ENCODE measurements at regions not wholly inside any gene's neighbourhood (a gene's known extent, or its start where the extent isn't known, plus 50 kb on each side); places are given as distances from the start of the nearest gene placed in this dataset.
A peak's percentile ranks its signal among the peaks of the same experiment; 100 is the strongest.

DNA sequence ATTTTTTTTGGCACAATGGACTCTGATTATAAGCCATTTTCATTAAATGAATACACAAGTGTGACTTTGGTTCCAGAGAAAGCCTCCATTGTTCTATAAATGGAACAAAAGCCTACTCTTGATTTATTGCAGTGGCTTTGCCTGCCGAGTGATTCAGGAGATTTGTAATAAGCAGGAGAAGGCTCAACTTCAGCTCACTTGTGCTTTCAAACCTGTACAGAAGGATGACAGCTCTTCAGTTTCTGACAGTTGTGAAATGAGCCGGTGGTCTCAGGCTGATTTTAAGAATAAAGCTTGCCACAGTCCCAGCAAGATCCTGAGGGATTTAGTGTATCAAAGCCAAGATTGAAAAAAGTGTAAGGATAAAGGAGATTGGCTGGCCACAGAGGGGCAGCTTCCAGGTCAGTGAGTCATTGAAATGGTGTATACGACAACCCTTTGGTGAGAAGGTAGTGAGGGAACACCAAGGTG is 438.8 kb upstream of the TGFBR2 start:
- DNase-seq (ENCODE audit: low spot score) = no peak

- no peak for DNase-seq (ENCODE audit: low spot score)
Measured at GRCh38 chr3:30169487-30169886, 436.9 kb upstream of the TGFBR2 start.

DNA sequence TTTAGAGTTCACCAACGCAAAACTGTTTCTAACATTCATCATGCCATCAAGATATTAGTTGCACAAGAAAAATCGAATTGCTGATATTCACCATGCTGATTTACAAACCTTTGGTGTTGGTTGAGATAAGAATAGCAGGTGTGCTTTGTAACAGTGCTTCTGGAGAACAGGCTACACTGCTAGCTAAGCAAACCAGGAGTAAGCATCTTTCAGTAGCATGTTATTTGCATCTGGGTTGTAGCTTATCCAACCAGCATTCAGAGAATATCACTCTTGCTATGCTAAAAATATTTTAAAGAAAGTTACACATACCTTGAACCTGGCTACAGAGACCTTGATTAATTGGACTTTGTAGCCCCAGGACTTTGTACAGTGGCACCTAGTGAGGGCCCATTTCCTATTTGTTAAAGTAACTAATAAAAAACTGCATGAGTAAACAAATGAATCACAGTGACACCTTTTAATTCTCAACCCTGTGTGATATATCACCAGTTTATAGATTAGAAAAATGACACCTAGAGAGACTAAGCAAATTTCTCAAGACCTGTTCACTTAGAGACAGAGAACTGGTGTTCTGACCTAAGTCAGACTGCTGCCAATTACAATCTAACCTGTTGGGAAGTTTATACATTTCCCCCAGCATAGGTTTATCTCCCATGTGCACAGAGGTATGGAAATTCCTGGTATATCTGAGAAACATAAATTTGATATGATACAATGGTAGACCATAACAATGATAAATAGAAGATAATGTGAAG is 435.5 kb upstream of the TGFBR2 start:
- no peak for DNase-seq (ENCODE audit: low spot score)

DNA sequence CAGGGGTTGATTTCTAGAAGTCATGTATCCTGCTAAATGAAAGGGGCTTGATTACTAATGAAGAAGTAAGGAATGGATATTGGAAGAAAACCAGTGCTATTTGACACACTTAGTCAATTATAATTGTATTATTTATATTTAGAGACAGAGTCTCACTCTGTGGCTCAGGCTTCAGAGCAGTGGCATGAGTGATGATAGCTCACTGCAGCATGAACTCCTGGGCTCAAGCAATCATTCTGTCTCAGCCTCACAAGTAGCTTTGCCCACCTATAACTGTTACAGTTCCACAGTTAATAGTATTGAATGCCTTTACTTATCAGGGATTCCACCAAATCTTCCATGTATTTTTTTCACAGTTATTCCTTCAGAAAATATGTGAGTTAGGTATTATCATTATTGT is 432.0 kb upstream of the TGFBR2 start:
- DNase-seq (ENCODE audit: low spot score) = no peak

- DNase-seq (ENCODE audit: low spot score) = peak; percentile 51
Measured at GRCh38 chr3:30180310-30181177, 425.9 kb upstream of the TGFBR2 start.

GRCh38 chr3:30181178-30181465 is 425.3 kb upstream of the TGFBR2 start:
- no peak for DNase-seq (ENCODE audit: low spot score)

DNA sequence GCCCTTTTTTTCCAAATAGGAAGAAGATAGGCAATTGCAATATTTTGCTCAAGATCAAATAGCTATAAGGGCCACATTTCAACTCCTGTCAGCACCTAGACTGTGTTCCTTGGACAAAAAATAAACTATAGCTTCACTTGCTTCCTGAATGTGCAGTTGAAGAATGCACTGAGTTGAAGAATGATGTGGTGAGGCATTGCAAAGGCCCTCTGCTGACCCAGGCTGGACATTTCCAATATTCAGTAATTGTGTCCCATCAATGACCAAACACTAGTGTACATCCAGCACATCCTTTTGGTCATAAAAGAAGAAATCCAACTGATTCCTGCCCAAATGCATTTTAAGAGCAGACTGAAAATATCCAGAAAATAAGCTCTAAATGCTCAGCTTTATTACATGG is 424.8 kb upstream of the TGFBR2 start:
- DNase-seq (ENCODE audit: low spot score) = no peak

DNA sequence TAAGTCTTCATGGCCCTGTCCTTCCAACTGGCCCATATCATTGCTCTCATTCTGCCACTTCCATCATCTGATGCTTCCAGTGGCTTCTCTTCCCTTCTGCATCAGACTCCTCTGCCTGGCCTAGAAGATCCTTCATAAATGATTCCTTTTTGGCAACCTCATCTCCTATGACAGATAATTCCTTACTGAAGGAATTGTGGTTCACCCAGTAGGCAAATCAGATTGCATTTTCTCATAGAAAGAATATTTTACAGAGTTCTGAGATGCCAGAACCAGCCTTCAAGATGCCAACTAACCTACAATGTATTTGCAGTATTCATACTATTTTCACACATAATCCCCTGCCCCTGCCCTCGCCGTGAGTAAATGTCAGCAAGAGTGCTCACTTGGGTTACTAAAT is 423.0 kb upstream of the TGFBR2 start:
- DNase-seq (ENCODE audit: low spot score) = no peak

- no peak for DNase-seq (ENCODE audit: low spot score)
Measured at GRCh38 chr3:30184091-30184810, 422.1 kb upstream of the TGFBR2 start.

DNA sequence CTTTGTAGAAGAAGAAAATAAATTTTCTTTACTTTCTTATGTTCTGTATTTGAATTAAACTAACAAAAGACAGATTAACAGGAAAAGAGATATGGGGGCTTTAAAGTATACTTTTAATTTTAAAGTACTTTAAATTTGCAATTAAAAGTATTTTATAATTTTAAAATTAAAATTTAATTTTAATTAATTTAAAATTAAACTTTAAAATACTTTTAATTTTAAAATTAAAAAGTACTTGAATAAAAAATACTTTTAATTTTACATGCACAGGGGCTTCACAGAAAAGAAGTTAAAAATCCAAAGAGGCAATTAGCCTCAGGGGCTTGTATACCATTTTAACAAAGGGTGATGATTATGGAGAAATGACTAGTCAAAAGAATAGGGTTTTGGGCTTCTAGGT is 420.5 kb upstream of the TGFBR2 start:
- no peak for DNase-seq (ENCODE audit: low spot score)

DNA sequence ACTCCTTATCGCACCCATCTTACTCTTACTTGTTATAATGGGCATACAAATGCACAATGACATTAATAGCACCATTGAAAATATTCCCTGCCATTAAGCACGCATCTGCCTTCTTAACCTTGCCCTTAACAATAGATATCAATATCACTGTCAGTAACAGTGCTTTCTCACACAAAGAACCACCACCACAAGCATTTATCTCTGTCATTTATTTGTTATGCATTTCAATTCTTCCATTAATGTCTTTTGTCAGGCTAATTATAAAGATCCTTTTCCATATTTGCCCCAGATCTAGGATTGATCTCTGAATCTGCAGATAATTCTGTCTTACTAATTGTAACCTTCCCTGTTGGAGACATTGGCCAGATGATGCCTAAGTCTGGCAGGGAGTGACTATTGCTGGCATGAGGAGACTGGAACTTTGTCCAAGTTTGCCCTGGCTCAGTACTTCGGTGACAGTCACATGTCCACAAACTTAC is 419.6 kb upstream of the TGFBR2 start:
- no peak for DNase-seq (ENCODE audit: low spot score)

DNA sequence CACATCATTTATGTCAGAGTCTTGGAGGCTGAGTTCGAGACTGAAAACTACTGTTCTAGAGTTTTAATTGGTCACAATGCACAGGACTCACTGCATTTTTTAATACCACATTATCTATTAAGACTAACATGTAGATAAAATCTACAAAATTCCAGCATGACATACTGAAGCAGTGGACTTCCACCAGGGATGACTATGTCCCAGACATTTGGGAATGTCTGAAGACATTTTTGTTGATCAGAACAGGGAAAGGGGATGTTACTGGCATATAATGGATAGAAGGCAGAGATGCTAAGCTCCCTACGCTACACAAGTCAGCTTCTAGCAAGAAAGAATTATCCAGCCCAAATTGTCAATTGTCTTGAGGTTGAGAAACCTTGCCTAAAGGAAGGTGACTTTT is 419.0 kb upstream of the TGFBR2 start:
- no peak for DNase-seq (ENCODE audit: low spot score)

- DNase-seq (ENCODE audit: low spot score) = no peak
Measured at GRCh38 chr3:30188713-30189112, 417.7 kb upstream of the TGFBR2 start.

DNA sequence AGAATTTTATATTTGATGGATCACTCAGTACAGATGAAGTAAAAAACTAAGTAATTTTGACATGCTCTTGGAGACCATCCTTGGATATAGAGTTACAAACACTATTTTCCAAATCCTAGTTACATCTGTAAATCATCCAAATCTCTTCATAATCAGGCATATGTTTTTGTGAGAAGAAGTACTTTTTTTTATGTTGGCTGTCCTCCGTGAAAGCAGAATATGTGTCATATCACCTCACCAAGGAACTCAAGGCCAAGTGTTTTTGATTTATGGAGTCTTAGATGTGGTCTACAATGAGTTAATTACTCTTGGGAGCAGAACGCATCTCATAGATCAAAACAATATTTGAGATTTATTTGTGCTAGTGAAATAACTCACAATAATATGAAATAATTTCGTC is 416.5 kb upstream of the TGFBR2 start:
- no peak for DNase-seq (ENCODE audit: low spot score)

- DNase-seq (ENCODE audit: low spot score) = no peak
Measured at GRCh38 chr3:30193625-30194044, 412.8 kb upstream of the TGFBR2 start.

GRCh38 chr3:30195352-30195751 is 411.0 kb upstream of the TGFBR2 start:
- DNase-seq (ENCODE audit: low spot score) = no peak

GRCh38 chr3:30198162-30198561 is 408.2 kb upstream of the TGFBR2 start:
- DNase-seq (ENCODE audit: low spot score) = peak; percentile 97

DNA sequence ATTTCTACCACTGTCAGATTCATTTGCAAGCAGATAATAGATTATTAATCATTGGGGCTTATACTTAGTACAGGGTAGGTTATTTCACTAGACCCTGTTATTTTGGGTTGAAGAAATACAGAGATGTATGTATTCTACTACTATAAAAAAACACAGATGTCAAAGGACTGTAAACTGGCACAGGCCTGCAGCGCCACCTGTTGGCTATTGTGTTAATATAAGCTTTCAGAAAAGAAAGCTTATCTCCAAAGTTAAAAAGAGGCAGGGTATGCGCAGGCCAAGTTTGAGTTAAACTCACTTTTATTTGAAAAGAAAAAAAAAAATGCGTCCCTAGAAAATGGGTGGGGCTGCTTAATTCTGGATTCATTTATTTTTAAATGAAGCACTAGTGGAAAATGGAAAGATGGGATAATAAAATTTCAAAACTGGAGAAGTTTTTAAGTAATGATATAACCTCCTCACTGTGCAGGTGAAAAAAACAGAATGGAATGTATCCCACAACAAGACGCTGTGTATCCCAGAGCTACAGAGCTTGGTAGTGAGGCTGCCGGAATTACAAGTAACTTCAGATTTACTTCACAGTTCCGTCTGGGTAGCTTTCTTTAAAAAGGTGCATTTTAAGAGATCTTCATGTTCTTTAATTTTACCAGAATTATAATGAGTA is 407.2 kb upstream of the TGFBR2 start:
- DNase-seq (ENCODE audit: low spot score) = peak; percentile 75

- no peak for DNase-seq (ENCODE audit: low spot score)
Measured at GRCh38 chr3:30199855-30200254, 406.5 kb upstream of the TGFBR2 start.

- no peak for DNase-seq (ENCODE audit: low spot score)
Measured at GRCh38 chr3:30201715-30202114, 404.7 kb upstream of the TGFBR2 start.

- no peak for DNase-seq (ENCODE audit: low spot score)
Measured at GRCh38 chr3:30203301-30203700, 403.1 kb upstream of the TGFBR2 start.

DNA sequence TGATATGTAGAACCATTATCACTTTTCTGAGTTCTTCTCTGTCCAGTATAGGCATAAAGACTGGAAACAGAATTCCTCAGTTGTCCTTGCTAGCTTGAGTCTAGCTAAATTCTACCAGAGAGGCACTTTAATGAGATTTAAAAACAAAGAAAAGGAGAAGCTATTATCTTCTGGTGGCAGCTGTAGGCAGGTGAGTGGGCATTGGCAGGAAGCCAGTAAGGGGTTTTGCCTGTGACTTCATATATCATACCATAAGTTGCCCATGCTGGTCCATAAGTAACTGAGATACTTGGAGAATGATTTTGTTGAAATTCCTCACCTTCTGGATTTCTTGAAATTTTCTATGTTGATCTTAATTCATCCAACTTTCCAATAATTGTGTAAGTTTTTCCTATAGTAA is 402.3 kb upstream of the TGFBR2 start:
- DNase-seq (ENCODE audit: low spot score) = no peak

Data from SK-N-DZ (cell line).